ENCODE measurements at regions not wholly inside any gene's neighbourhood (a gene's known extent, or its start where the extent isn't known, plus 50 kb on each side); places are given as distances from the start of the nearest gene placed in this dataset.

GRCh38 chr3:152941859-152942258, 106.9 kb downstream of the P2RY1 start:
- H3K9me3 ChIP-seq = no peaks in the 10 kb centered on the region
- no peaks in the 10 kb centered on the region for H3K27me3 ChIP-seq
- H3K4me1 ChIP-seq = no peaks in the 10 kb centered on the region
- no peak for DNase-seq (ENCODE audit: low spot score)
- TF ChIP-seq CTCF (IDR thresholded peaks at IDR 0.05) = no peak
- no peak overlapping the region for H3K4me3 ChIP-seq
- H3K27ac ChIP-seq = no peak overlapping the region
- no peaks in the 10 kb centered on the region for H3K36me3 ChIP-seq

- Histone ChIP-seq H3K36me3 (no peaks in the 10 kb centered on the region), H3K9me3 (no peaks in the 10 kb centered on the region), H3K4me3 (no peak overlapping the region), H3K27me3 (no peaks in the 10 kb centered on the region), H3K27ac (no peak overlapping the region), H3K4me1 (no peaks in the 10 kb centered on the region)
- no peak for TF ChIP-seq CTCF (IDR thresholded peaks at IDR 0.05)
- DNase-seq (ENCODE audit: low spot score) = no peak
These were observed 107.4 kb downstream of the P2RY1 start for GRCh38 chr3:152942366-152942765.

GRCh38 chr3:152943645-152944044, 108.7 kb downstream of the P2RY1 start:
- Histone ChIP-seq H3K4me1 (no peaks in the 10 kb centered on the region), H3K9me3 (no peaks in the 10 kb centered on the region), H3K36me3 (no peaks in the 10 kb centered on the region), H3K4me3 (no peak overlapping the region), H3K27me3 (no peaks in the 10 kb centered on the region), H3K27ac (no peak overlapping the region)
- DNase-seq (ENCODE audit: low spot score) = no peak
- TF ChIP-seq CTCF (IDR thresholded peaks at IDR 0.05) = no peak

- H3K27ac ChIP-seq = no peak overlapping the region
- no peak for DNase-seq (ENCODE audit: low spot score)
- no peak overlapping the region for H3K4me3 ChIP-seq
- TF ChIP-seq CTCF (IDR thresholded peaks at IDR 0.05) = no peak
- H3K36me3 ChIP-seq = no peaks in the 10 kb centered on the region
- no peaks in the 10 kb centered on the region for H3K27me3 ChIP-seq
- no peaks in the 10 kb centered on the region for H3K9me3 ChIP-seq
- no peaks in the 10 kb centered on the region for H3K4me1 ChIP-seq
These were observed 109.7 kb downstream of the P2RY1 start for GRCh38 chr3:152944671-152945070.

GRCh38 chr3:152945556-152945955, 110.6 kb downstream of the P2RY1 start:
- Histone ChIP-seq H3K27ac (no peak overlapping the region), H3K9me3 (no peaks in the 10 kb centered on the region), H3K27me3 (no peaks in the 10 kb centered on the region), H3K4me3 (no peak overlapping the region), H3K4me1 (no peaks in the 10 kb centered on the region), H3K36me3 (no peaks in the 10 kb centered on the region)
- no peak for DNase-seq (ENCODE audit: low spot score)
- TF ChIP-seq CTCF (IDR thresholded peaks at IDR 0.05) = no peak

GRCh38 chr3:152957491-152957890, 122.6 kb downstream of the P2RY1 start:
- Histone ChIP-seq H3K9me3 (no peaks in the 10 kb centered on the region), H3K27ac (no peak overlapping the region), H3K4me3 (no peak overlapping the region), H3K27me3 (no peaks in the 10 kb centered on the region), H3K36me3 (no peaks in the 10 kb centered on the region), H3K4me1 (no peaks in the 10 kb centered on the region)
- no peak for DNase-seq (ENCODE audit: low spot score)
- no peak for TF ChIP-seq CTCF (IDR thresholded peaks at IDR 0.05)

Measured in right atrium auricular region (tissue), 2 donors.